ENCODE measurements at regions not wholly inside any gene's neighbourhood (a gene's known extent, or its start where the extent isn't known, plus 50 kb on each side); places are given as distances from the start of the nearest gene placed in this dataset.
"Not testable (repeated sequence)": the region's sequence is repeated elsewhere in the genome, so short reads cannot be mapped to it uniquely, and the experiment has no call there.

DNA sequence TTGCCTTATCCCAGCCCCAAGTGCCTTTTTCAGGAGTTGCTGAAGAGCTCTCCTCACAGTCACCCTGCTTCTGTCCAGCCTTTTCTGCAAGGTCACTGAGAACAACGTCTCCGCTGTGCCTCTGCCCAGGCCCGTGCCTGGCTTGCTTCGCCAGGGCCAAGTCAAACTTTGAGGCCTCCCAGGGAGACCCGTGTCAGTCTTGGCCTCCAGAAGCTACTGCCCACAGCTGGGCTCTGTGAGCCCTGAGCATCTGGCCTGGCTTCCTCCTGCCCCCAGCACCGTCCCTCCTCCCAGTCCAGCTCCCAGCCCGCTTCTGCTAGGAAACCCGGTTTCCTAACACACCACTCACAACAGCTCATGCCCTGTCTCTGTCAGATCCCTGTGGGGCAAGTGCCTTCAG, 165.9 kb downstream of the TEX29 start:
- Mint-ChIP-seq H3K9me3 (no peaks in the 10 kb centered on the region), H3K27ac (no peak overlapping the region), H3K36me3 (ENCODE audit: low read depth) (no peaks in the 10 kb centered on the region), H3K4me3 (no peak overlapping the region), H3K4me1 (ENCODE audit: low read depth) (no peaks in the 10 kb centered on the region), H3K27me3 (no peaks in the 10 kb centered on the region)

DNA sequence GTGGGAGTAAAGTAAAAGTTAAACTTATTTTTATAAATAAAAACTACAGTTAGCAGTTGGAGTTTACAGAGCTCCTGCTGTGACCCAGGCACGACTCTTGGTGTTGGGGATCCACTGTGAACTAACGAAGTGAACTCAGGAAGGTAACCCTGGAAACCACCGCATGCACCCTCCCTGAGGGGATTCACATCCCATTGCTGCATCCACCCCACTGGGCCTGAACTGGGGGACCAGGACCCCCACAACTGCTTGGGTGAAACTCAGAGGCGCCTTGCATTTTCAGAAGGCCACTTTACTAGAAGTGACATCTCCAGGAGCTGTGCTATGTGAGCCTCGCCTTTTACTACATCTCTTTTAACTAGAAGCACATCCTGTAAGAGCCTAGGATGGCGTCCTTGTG, 166.4 kb downstream of the TEX29 start:
- Mint-ChIP-seq H3K27ac (no peak overlapping the region), H3K36me3 (ENCODE audit: low read depth) (no peaks in the 10 kb centered on the region), H3K9me3 (no peaks in the 10 kb centered on the region), H3K27me3 (no peaks in the 10 kb centered on the region), H3K4me1 (ENCODE audit: low read depth) (no peaks in the 10 kb centered on the region), H3K4me3 (no peak overlapping the region)

- Mint-ChIP-seq H3K27ac (no peak overlapping the region), H3K27me3 (no peaks in the 10 kb centered on the region), H3K4me1 (ENCODE audit: low read depth) (no peaks in the 10 kb centered on the region), H3K36me3 (ENCODE audit: low read depth) (no peaks in the 10 kb centered on the region), H3K4me3 (no peak overlapping the region), H3K9me3 (no peaks in the 10 kb centered on the region)
Measured at GRCh38 chr13:111488486-111489132, 168.2 kb downstream of the TEX29 start.

DNA sequence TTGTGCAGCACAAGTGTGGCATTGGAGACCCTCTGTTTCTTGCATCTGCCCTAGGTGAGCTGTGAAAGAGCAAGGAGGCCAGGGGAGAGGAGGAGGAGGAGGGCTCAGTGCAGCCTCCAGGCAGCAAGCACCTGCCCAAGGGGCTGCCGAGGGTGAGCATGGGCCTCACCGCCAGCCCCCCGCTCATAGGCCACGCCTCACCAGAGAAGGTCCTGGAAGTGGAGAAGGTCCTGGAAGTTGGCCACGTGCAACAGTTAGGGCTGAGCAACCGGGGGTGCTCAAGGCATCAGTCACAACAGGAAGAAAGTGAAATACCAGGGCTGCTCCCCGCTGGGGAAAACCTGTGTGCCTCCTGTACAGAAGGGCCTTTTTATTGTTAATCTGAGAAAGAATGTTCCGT, 168.9 kb downstream of the TEX29 start:
- no peak overlapping the region for H3K4me3 Mint-ChIP-seq
- H3K36me3 Mint-ChIP-seq (ENCODE audit: low read depth): no peaks in the 10 kb centered on the region
- H3K27me3 Mint-ChIP-seq: no peaks in the 10 kb centered on the region
- no peaks in the 10 kb centered on the region for H3K4me1 Mint-ChIP-seq (ENCODE audit: low read depth)
- H3K9me3 Mint-ChIP-seq: no peaks in the 10 kb centered on the region
- no peak overlapping the region for H3K27ac Mint-ChIP-seq

DNA sequence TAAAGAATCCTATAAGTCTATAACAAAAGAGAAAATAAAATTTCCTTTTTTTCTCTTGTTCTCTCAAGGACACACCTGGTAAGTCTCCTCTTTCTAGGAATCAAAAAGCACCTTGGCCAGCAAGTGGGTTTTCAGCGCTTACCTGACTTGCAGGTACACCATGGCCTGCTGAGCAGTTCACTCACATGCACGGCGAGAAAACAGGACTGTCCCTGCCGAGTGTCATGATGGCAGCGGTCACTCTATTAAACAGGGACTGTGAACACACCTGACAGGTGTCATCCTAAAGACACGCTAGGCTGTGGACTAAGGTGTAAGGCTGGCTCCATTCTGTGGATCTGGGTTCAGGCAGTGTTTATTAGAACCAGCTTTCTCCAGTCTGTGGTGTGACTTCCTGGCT, 170.2 kb downstream of the TEX29 start:
- H3K9me3 Mint-ChIP-seq: peaks cover 3% of the 10 kb centered on the region
- no peak overlapping the region for H3K27ac Mint-ChIP-seq
- no peak overlapping the region for H3K4me3 Mint-ChIP-seq
- H3K27me3 Mint-ChIP-seq: no peaks in the 10 kb centered on the region
- no peaks in the 10 kb centered on the region for H3K4me1 Mint-ChIP-seq (ENCODE audit: low read depth)
- H3K36me3 Mint-ChIP-seq (ENCODE audit: low read depth): no peaks in the 10 kb centered on the region

GRCh38 chr13:111491021-111491420, 170.6 kb downstream of the TEX29 start:
- H3K4me1 Mint-ChIP-seq (ENCODE audit: low read depth): no peaks in the 10 kb centered on the region
- no peaks in the 10 kb centered on the region for H3K36me3 Mint-ChIP-seq (ENCODE audit: low read depth)
- H3K4me3 Mint-ChIP-seq: no peak overlapping the region
- H3K27me3 Mint-ChIP-seq: no peaks in the 10 kb centered on the region
- H3K27ac Mint-ChIP-seq: no peak overlapping the region
- peaks cover 6% of the 10 kb centered on the region for H3K9me3 Mint-ChIP-seq

- Mint-ChIP-seq H3K4me3 (no peak overlapping the region), H3K4me1 (ENCODE audit: low read depth) (no peaks in the 10 kb centered on the region), H3K9me3 (peaks cover 6% of the 10 kb centered on the region), H3K27me3 (no peaks in the 10 kb centered on the region), H3K36me3 (ENCODE audit: low read depth) (no peaks in the 10 kb centered on the region), H3K27ac (no peak overlapping the region)
Measured at GRCh38 chr13:111491659-111492058, 171.2 kb downstream of the TEX29 start.

DNA sequence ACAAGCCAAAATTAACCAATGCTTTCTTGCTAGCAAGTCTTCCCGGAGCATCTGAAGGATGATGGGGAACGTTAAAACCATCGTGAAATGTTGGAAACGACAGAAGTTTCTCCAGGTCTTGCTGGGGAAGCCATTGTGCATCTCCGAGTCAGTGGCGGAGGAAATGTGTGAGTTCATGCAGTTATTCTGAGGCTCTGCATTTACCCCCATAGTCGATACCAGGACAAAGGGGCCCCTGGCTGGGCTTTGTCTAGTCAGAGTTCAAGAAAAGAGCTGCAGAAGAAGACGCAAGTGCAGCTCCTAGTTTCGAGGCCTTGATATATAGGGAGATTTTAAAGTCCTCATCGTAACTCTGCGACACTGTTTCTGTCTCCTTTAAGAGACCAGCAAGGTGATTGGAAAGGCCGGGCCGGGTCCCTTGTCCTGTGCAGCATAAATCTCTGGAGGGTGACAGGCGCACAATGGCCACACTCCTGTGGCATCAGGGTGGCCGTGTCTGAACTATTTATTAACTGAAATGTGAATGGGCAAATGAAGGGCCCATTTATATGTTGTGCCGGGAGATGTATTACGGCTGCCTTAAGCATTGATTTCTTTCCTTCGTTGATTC, 172.0 kb downstream of the TEX29 start:
- Mint-ChIP-seq H3K4me3 (no peak overlapping the region), H3K9me3 (peaks cover 6% of the 10 kb centered on the region), H3K27ac (no peak overlapping the region), H3K36me3 (ENCODE audit: low read depth) (no peaks in the 10 kb centered on the region), H3K4me1 (ENCODE audit: low read depth) (no peaks in the 10 kb centered on the region), H3K27me3 (no peaks in the 10 kb centered on the region)

GRCh38 chr13:111492958-111493357, 172.5 kb downstream of the TEX29 start:
- no peaks in the 10 kb centered on the region for H3K4me1 Mint-ChIP-seq (ENCODE audit: low read depth)
- H3K9me3 Mint-ChIP-seq: peaks cover 6% of the 10 kb centered on the region
- H3K27ac Mint-ChIP-seq: no peak overlapping the region
- no peaks in the 10 kb centered on the region for H3K36me3 Mint-ChIP-seq (ENCODE audit: low read depth)
- H3K4me3 Mint-ChIP-seq: no peak overlapping the region
- no peaks in the 10 kb centered on the region for H3K27me3 Mint-ChIP-seq

- no peaks in the 10 kb centered on the region for H3K27me3 Mint-ChIP-seq
- H3K36me3 Mint-ChIP-seq (ENCODE audit: low read depth): no peaks in the 10 kb centered on the region
- no peak overlapping the region for H3K4me3 Mint-ChIP-seq
- H3K9me3 Mint-ChIP-seq: peaks cover 6% of the 10 kb centered on the region
- H3K4me1 Mint-ChIP-seq (ENCODE audit: low read depth): no peaks in the 10 kb centered on the region
- no peak overlapping the region for H3K27ac Mint-ChIP-seq
Measured at GRCh38 chr13:111493468-111493867, 173.0 kb downstream of the TEX29 start.

GRCh38 chr13:111494641-111495040, 174.2 kb downstream of the TEX29 start:
- no peaks in the 10 kb centered on the region for H3K4me1 Mint-ChIP-seq (ENCODE audit: low read depth)
- H3K27ac Mint-ChIP-seq: no peak overlapping the region
- no peaks in the 10 kb centered on the region for H3K36me3 Mint-ChIP-seq (ENCODE audit: low read depth)
- no peak overlapping the region for H3K4me3 Mint-ChIP-seq
- peaks cover 6% of the 10 kb centered on the region for H3K9me3 Mint-ChIP-seq
- no peaks in the 10 kb centered on the region for H3K27me3 Mint-ChIP-seq

DNA sequence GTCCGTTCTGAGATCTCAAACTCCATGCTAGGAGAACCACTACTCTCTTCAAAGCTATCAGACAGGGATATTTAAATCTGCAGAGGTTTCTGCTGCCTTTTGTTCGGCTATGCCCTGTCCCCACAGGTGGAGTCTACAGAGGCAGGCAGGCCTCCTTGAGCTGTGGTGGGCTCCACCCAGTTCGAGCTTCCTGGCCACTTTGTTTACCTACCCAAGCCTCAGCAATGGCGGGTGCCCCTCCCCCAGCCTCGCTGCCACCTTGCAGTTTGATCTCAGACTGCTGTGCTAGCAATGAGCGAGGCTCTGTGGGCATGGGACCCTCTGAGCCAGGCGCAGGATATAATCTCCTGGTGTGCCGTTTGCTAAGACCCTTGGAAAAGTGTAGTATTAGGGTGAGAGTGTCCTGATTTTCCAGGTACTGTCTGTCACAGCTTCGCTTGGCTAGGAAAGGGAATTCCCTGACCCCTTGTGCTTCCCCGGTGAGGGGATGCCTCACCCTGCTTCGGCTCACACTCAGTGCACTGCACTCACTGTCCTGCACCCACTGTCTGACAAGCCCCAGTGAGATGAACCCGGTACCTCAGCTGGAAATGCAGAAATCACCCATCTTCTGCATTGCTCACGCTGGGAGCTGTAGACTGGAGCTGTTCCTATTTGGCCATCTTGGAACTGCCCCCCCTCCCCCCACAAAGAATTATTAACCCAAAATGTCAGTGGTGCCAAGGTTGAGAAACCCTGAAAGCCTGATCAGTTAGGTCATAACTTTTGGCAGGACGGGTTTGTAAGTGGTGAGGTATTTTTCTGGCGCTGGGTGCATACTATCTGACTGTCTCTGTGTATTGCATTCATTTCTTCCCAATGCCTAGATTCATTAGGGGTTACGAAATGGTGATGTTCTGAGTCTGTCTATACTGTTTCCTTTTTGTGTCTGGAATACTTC, 181.4 kb downstream of the TEX29 start:
- not testable (repeated sequence) for H3K9me3 Mint-ChIP-seq; H3K27ac Mint-ChIP-seq; H3K4me1 Mint-ChIP-seq (ENCODE audit: low read depth); H3K4me3 Mint-ChIP-seq; H3K36me3 Mint-ChIP-seq (ENCODE audit: low read depth)
- peaks cover 27% of the 10 kb centered on the region for H3K27me3 Mint-ChIP-seq

GRCh38 chr13:111502957-111503356, 182.5 kb downstream of the TEX29 start:
- Mint-ChIP-seq H3K4me1 (ENCODE audit: low read depth) (no peaks in the 10 kb centered on the region), H3K27me3 (peaks cover 27% of the 10 kb centered on the region), H3K9me3 (peaks cover 9% of the 10 kb centered on the region), H3K36me3 (ENCODE audit: low read depth) (no peaks in the 10 kb centered on the region), H3K27ac (no peak overlapping the region), H3K4me3 (no peak overlapping the region)

DNA sequence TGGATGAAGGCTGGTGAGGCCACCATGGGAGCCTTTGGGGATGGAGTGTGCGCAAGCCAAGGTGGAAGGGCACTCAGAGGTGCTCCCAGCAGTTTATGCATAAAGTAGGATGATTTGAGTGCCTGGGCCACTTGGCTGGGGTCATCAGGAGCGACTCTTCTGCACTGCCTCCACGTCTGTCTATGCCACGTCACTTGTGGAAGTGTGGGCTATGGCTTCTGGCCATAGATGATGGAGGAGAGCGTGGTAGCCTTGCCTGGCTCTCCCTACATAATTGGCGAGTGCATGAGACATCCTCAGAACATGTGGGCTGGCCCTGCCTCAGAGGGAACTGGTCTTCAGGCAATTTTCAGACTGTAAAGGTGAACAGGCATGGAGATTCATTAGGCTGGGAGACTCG, 182.9 kb downstream of the TEX29 start:
- H3K36me3 Mint-ChIP-seq (ENCODE audit: low read depth): no peaks in the 10 kb centered on the region
- peaks cover 27% of the 10 kb centered on the region for H3K27me3 Mint-ChIP-seq
- no peak overlapping the region for H3K27ac Mint-ChIP-seq

DNA sequence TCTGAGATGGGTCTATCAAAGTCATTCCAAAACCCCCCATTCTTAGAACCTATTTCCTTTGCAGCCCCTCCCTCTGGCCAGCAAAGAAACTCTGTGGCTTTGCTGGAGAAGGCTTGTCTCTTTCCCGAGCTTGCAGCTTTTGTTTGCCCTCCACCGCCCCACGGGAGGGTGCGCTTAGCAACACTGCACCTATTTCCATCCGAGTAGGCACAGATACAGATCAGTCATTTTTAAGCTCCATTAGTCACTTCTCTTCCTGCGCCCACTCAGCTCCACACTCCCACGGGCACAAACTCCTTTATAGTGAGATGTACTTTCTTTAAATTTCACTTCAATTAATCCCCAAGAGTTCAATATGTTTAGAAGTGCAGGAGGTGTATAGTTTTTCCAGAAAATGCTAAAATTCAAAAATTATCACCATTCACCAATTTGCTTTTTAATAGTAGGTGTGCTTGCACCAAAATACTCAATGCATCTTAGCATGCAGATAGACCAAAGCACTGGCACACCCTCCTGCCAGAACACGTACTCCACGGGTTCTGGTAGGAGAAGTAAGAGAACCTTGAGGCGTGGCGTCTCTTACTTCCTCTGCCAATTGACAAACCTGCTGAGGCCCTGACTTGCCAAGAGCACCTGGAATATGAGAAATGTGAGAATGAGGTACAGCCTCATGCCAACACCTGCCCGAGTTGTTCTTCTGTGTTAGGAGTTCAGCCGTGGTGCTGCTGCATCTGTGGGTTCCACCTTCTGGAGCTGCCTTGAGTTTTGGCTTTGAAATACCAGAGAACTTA, 183.7 kb downstream of the TEX29 start:
- Mint-ChIP-seq H3K27me3 (peaks cover 27% of the 10 kb centered on the region), H3K27ac (no peak overlapping the region), H3K36me3 (ENCODE audit: low read depth) (no peaks in the 10 kb centered on the region), H3K9me3 (peaks cover 9% of the 10 kb centered on the region), H3K4me1 (ENCODE audit: low read depth) (no peaks in the 10 kb centered on the region), H3K4me3 (no peak overlapping the region)

More for the DNA sequence above, 182.9 kb downstream of the TEX29 start:
- peaks cover 9% of the 10 kb centered on the region for H3K9me3 Mint-ChIP-seq
- no peak overlapping the region for H3K4me3 Mint-ChIP-seq
- no peaks in the 10 kb centered on the region for H3K4me1 Mint-ChIP-seq (ENCODE audit: low read depth)

All from stimulated activated naive CD8-positive, alpha-beta T cell treated with anti-CD3 and anti-CD28 coated beads, Interleukin-15, Interleukin-2, amounts not matched to agents 100 ng/mL and 50 ng/mL, for 24 hours (primary cell).